ENCODE measurements at regions not wholly inside any gene's neighbourhood (a gene's known extent, or its start where the extent isn't known, plus 50 kb on each side); places are given as distances from the start of the nearest gene placed in this dataset.

DNA sequence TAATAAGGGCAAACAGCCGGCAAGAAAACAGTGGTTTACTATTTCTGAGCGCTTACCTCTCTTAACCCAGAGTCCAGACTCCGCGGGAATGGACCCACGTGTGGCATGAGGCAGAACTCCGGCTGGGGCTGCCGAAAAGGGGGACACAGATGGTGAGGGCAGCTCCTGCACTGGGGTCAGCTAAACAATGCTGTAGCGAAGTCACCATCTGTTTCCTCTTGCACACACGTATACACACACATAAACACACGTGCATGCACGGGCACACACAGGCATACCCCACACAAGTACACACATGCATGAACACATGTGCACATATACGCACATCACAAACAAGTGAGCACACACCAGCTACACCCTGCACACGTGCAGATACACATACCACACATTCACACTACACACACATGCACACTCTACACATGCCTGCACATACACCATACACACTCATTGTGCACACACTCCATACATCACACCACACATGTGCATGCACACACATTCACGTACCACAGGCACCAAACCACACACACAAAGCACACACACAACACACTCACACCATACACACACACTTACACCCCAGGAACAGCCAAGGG is 105.9 kb upstream of the ID2 start:
- no peak for DNase-seq
- 52 to 66% methylated on average over 13 of the region's 14 CpGs for WGBS, 2 donors
- no peaks in the 10 kb centered on the region for H3K36me3 ChIP-seq
- H3K27ac ChIP-seq = no peak overlapping the region
- intact Hi-C loops (cut with DNase I) = no loop called here
- no peak for TF ChIP-seq POLR2A (IDR thresholded peaks at IDR 0.05)
- TF ChIP-seq, protein P1, sequence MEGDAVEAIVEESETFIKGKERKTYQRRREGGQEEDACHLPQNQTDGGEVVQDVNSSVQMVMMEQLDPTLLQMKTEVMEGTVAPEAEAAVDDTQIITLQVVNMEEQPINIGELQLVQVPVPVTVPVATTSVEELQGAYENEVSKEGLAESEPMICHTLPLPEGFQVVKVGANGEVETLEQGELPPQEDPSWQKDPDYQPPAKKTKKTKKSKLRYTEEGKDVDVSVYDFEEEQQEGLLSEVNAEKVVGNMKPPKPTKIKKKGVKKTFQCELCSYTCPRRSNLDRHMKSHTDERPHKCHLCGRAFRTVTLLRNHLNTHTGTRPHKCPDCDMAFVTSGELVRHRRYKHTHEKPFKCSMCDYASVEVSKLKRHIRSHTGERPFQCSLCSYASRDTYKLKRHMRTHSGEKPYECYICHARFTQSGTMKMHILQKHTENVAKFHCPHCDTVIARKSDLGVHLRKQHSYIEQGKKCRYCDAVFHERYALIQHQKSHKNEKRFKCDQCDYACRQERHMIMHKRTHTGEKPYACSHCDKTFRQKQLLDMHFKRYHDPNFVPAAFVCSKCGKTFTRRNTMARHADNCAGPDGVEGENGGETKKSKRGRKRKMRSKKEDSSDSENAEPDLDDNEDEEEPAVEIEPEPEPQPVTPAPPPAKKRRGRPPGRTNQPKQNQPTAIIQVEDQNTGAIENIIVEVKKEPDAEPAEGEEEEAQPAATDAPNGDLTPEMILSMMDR (IDR thresholded peaks at IDR 0.05) = no peak
- H3K4me1 ChIP-seq = peaks cover 7 to 24% (median 12%) of the 10 kb centered on the region in 3 donors
- H3K4me3 ChIP-seq = no peak overlapping the region
- H3K27me3 ChIP-seq = no peaks in the 10 kb centered on the region
- no peaks in the 10 kb centered on the region for H3K9me3 ChIP-seq

DNA sequence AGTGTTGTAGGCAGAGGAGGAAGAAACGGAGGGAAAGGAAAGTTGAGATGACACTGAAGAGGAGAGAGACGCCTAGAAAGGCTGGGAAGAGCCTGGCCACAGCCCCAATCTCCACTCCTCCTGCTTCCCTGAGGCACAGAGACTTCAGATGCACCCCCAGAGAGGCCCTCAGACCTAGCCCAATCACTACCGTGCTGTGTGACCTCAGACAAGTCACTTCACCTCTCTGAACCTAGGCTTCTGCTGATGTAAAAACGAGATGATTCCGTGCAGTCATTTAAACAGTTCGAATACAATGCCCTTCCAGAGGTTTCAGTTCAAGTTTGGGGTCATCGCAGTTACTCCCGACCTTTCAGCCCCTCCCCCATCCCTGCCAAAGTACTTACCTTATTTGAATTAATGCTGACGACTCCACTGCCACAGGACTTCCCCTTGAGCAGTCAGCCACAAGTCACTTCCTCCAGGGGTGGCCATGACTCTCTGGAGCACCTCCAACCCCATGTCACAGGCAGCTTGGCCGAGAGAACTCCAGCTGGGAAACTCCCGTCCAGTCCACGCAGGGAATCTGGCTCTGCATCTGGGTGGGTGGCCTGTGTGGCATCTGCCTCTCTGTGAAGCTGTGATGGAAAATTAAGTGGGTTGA is 105.2 kb upstream of the ID2 start:
- intact Hi-C loops (cut with DNase I) = no loop called here
- H3K36me3 ChIP-seq = no peaks in the 10 kb centered on the region
- DNase-seq = no peak
- no peak overlapping the region for H3K27ac ChIP-seq
- peaks cover 7 to 24% (median 12%) of the 10 kb centered on the region in 3 donors for H3K4me1 ChIP-seq
- H3K9me3 ChIP-seq = no peaks in the 10 kb centered on the region
- 47 to 58% methylated on average over 11 to 12 of the region's 12 CpGs for WGBS, 2 donors
- no peaks in the 10 kb centered on the region for H3K27me3 ChIP-seq
- TF ChIP-seq POLR2A (IDR thresholded peaks at IDR 0.05) = no peak
- TF ChIP-seq, protein P1 (IDR thresholded peaks at IDR 0.05) = no peak
- no peak overlapping the region for H3K4me3 ChIP-seq

DNA sequence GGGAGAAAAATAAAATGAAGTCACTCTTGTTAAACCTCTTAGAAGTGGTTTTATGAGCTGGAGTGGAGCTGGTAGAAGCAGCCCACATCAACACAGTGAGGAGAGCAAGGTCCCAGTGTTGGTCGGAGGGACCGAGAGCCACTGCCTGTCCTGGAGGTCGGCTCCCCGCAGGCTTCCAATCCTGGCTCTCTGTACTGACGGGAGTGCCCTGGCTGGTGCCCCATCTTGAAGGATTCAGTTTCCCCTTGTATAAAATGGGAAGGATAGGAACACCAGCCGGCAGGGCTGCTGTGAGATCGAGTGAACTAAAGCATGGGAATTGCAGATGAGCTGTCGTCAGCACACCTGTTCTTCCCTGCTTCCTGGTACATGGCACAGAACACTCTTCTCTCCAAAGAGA is 104.3 kb upstream of the ID2 start:
- Histone ChIP-seq H3K36me3 (no peaks in the 10 kb centered on the region), H3K4me1 (peaks cover 7 to 29% (median 12%) of the 10 kb centered on the region in 3 donors), H3K9me3 (no peaks in the 10 kb centered on the region), H3K27me3 (no peaks in the 10 kb centered on the region), H3K4me3 (no peak overlapping the region), H3K27ac (no peak overlapping the region)
- WGBS, 2 donors = 91 to 93% methylated on average over 5 to 6 of the region's 8 CpGs
- intact Hi-C loops (cut with DNase I) = no loop called here
- DNase-seq = no peak
- no peak for TF ChIP-seq POLR2A (IDR thresholded peaks at IDR 0.05)
- TF ChIP-seq, protein P1 (IDR thresholded peaks at IDR 0.05) = no peak

DNA sequence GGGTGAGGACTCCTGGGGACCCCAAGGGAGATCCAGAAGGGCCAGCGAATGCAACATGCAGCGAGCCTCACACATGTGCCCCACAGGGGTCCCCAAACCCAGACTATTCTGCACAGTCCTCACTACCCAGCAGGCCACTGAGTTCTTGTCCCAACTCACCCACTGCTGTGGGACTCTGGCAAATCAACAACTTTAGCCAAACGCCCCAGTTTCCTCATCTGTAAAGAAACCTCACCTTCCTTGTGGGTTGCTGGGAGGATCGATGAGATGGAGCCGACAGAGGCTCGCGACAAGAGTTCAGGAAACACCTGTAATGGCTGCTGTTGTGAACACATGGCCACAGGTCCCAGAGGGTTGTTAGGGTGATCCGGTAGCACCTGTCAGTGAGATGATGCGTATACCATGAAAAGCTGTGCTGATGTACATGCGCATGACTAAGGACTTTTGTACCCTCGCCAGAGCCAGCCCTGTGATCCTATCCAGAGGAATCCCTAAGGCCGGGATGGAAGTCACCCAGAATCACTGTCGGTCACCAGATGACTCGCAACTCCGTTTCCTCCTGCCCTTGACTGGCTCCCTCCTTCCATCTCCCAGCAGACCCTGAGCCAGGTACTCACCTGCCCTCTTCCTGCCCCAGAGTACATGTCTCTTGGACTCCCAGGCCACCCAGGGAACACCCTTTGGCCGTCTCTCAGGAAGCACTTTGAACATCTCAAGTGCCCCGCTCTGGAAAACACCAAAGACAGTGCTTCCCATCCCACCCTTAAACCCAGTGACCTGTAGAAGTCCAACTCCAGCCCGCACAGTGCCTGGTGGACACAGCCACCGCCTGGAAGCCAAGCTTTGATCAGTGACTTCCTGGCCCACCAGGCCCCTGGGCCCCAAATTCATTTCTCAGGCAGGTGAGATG is 103.3 kb upstream of the ID2 start:
- Histone ChIP-seq H3K36me3 (no peaks in the 10 kb centered on the region), H3K27me3 (no peaks in the 10 kb centered on the region), H3K27ac (no peak overlapping the region), H3K4me1 (peaks cover 12 to 39% (median 12%) of the 10 kb centered on the region in 3 donors), H3K4me3 (no peak overlapping the region), H3K9me3 (no peaks in the 10 kb centered on the region)
- 70 to 88% methylated on average over 14 to 15 of the region's 19 CpGs for WGBS, 2 donors
- TF ChIP-seq, protein P1 (IDR thresholded peaks at IDR 0.05) = no peak
- TF ChIP-seq POLR2A (IDR thresholded peaks at IDR 0.05) = no peak
- DNase-seq = no peak
- intact Hi-C loops (cut with DNase I) = no loop called here
